Daoy (cell line): ENCODE measurements at regions not wholly inside any gene's neighbourhood (a gene's known extent, or its start where the extent isn't known, plus 50 kb on each side); places are given as distances from the start of the nearest gene placed in this dataset.

Source experiments
- DNase-seq: peaks from one replicate; pipeline ENCODE4 v3.0.0-alpha.2; 2015; ENCODE audit warnings: low read depth

DNA sequence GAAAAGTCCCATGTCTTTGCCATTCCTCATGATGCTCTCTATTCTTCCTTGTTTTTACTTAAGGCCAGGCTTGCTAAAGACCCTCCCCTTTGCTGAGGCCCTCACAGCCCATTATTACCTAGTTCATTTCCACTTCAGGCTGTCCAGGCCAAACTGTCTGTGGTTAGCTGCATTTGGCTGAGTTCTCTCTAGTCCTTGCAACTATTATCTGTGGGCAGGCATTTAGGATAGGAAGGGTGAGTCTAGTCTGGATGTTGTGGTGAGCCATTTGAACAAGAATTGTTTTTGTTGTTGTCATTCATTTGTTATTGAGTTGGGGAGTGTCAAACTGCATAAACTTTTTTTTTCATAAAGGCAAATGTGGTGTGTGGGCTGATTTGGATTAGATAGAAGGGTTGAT is 182.4 kb downstream of the CD109 start:
- DNase-seq, result no peak
